Astrocyte (in vitro differentiated cells and primary cell): ENCODE measurements at regions not wholly inside any gene's neighbourhood (a gene's known extent, or its start where the extent isn't known, plus 50 kb on each side); places are given as distances from the start of the nearest gene placed in this dataset.
"Not testable (repeated sequence)": the region's sequence is repeated elsewhere in the genome, so short reads cannot be mapped to it uniquely, and the experiment has no call there.

ENCODE experiments used
- EZH2 ChIP-seq: IDR thresholded peaks from 2 replicates; pipeline ENCODE4 v1.6.1; 2012; ENCODE audit warnings: mild to moderate bottlenecking, low read length, inconsistent platforms; ENCODE audit not compliant: insufficient read depth
- TF ChIP-seq, protein P1 (sequence below): IDR thresholded peaks from 2 replicates; pipeline ENCODE4 v1.5.1; 2011; ENCODE audit warnings: low read depth, mild to moderate bottlenecking, inconsistent platforms, low read length, moderate library complexity; ENCODE audit not compliant: insufficient read depth

GRCh38 chr7:106342049-106342448, 57.3 kb upstream of the NAMPT start:
- TF ChIP-seq EZH2: not testable (repeated sequence)
- TF ChIP-seq, protein P1, sequence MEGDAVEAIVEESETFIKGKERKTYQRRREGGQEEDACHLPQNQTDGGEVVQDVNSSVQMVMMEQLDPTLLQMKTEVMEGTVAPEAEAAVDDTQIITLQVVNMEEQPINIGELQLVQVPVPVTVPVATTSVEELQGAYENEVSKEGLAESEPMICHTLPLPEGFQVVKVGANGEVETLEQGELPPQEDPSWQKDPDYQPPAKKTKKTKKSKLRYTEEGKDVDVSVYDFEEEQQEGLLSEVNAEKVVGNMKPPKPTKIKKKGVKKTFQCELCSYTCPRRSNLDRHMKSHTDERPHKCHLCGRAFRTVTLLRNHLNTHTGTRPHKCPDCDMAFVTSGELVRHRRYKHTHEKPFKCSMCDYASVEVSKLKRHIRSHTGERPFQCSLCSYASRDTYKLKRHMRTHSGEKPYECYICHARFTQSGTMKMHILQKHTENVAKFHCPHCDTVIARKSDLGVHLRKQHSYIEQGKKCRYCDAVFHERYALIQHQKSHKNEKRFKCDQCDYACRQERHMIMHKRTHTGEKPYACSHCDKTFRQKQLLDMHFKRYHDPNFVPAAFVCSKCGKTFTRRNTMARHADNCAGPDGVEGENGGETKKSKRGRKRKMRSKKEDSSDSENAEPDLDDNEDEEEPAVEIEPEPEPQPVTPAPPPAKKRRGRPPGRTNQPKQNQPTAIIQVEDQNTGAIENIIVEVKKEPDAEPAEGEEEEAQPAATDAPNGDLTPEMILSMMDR: not testable (repeated sequence)
